IPS-20b (cell line): ENCODE measurements at regions not wholly inside any gene's neighbourhood (a gene's known extent, or its start where the extent isn't known, plus 50 kb on each side); places are given as distances from the start of the nearest gene placed in this dataset.
A peak's percentile ranks its signal among the peaks of the same experiment; 100 is the strongest.
"Not testable (repeated sequence)": the region's sequence is repeated elsewhere in the genome, so short reads cannot be mapped to it uniquely, and the experiment has no call there.

ENCODE experiments used
- H3K27ac ChIP-seq: one replicate; pipeline ENCODE4 v1.5.1; 2013; ENCODE audit warnings: low read length
- H3K27me3 ChIP-seq: 2 replicates; pipeline ENCODE4 v1.6.1; 2013; ENCODE audit warnings: mild to moderate bottlenecking, low read length, inconsistent platforms; ENCODE audit not compliant: insufficient read depth
- H3K36me3 ChIP-seq: 2 replicates; pipeline ENCODE4 v1.6.1; 2013; ENCODE audit warnings: low read depth, mild to moderate bottlenecking, inconsistent platforms, low read length, moderate library complexity; ENCODE audit not compliant: insufficient read depth
- H3K4me1 ChIP-seq: 2 replicates; pipeline ENCODE4 v1.6.1; 2013; ENCODE audit warnings: mild to moderate bottlenecking, control low read depth, inconsistent platforms, low read length, moderate library complexity; ENCODE audit not compliant: insufficient read depth
- H3K4me3 ChIP-seq: 2 replicates; pipeline ENCODE4 v1.5.1; 2013; ENCODE audit warnings: mild to moderate bottlenecking, low read length, inconsistent platforms
- H3K9ac ChIP-seq: 2 replicates; pipeline ENCODE4 v1.6.1; 2013; ENCODE audit warnings: low read depth, mild to moderate bottlenecking, inconsistent platforms, low read length, moderate library complexity
- H3K9me3 ChIP-seq: 2 replicates; pipeline ENCODE4 v1.6.1; 2013; ENCODE audit warnings: mild to moderate bottlenecking, low read depth, low read length, inconsistent platforms; ENCODE audit not compliant: insufficient read depth

GRCh38 chr12:42030588-42030987 is 114.1 kb downstream of the GXYLT1 start:
- no peak overlapping the region for H3K9ac ChIP-seq
- H3K9me3 ChIP-seq: no peaks in the 10 kb centered on the region
- H3K4me3 ChIP-seq: no peak overlapping the region
- no peaks in the 10 kb centered on the region for H3K4me1 ChIP-seq
- H3K36me3 ChIP-seq: no peaks in the 10 kb centered on the region
- H3K27ac ChIP-seq: no peak overlapping the region
- no peaks in the 10 kb centered on the region for H3K27me3 ChIP-seq

- H3K4me1 ChIP-seq: no peaks in the 10 kb centered on the region
- no peak overlapping the region for H3K4me3 ChIP-seq
- peaks cover 14% of the 10 kb centered on the region for H3K27me3 ChIP-seq
- H3K9ac ChIP-seq: no peak overlapping the region
- H3K36me3 ChIP-seq: no peaks in the 10 kb centered on the region
- H3K27ac ChIP-seq: no peak overlapping the region
- no peaks in the 10 kb centered on the region for H3K9me3 ChIP-seq
Observed at GRCh38 chr12:42027546-42027945, 117.1 kb downstream of the GXYLT1 start.

GRCh38 chr12:42024495-42024830 is 120.2 kb downstream of the GXYLT1 start:
- peaks cover 3% of the 10 kb centered on the region; the same call in 1 of the 2 replicates for H3K4me1 ChIP-seq
- H3K4me3 ChIP-seq: no peak overlapping the region
- no peak overlapping the region for H3K27ac ChIP-seq
- H3K36me3 ChIP-seq: no peaks in the 10 kb centered on the region
- no peaks in the 10 kb centered on the region for H3K9me3 ChIP-seq
- H3K9ac ChIP-seq: no peak overlapping the region
- peaks cover 14% of the 10 kb centered on the region for H3K27me3 ChIP-seq

GRCh38 chr12:42023733-42024494 is 120.8 kb downstream of the GXYLT1 start:
- Histone ChIP-seq H3K27me3 (peaks cover 14% of the 10 kb centered on the region), H3K9me3 (no peaks in the 10 kb centered on the region), H3K36me3 (no peaks in the 10 kb centered on the region), H3K9ac (no peak overlapping the region), H3K4me3 (peak overlapping the region; percentile 48; the same call in 1 of the 2 replicates), H3K27ac (no peak overlapping the region), H3K4me1 (peaks cover 3% of the 10 kb centered on the region; the same call in 1 of the 2 replicates)

- H3K36me3 ChIP-seq, H3K9me3 ChIP-seq, H3K9ac ChIP-seq, H3K4me1 ChIP-seq, H3K4me3 ChIP-seq, H3K27ac ChIP-seq: not testable (repeated sequence)
- H3K27me3 ChIP-seq: peaks cover 14% of the 10 kb centered on the region
Observed at GRCh38 chr12:42021937-42022336, 122.7 kb downstream of the GXYLT1 start.

GRCh38 chr12:42021469-42021868 is 123.2 kb downstream of the GXYLT1 start:
- H3K27me3 ChIP-seq: peaks cover 14% of the 10 kb centered on the region
- no peak overlapping the region for H3K9ac ChIP-seq
- peaks cover 3% of the 10 kb centered on the region; the same call in 1 of the 2 replicates for H3K4me1 ChIP-seq
- H3K4me3 ChIP-seq: no peak overlapping the region
- H3K27ac ChIP-seq: no peak overlapping the region
- H3K36me3 ChIP-seq: no peaks in the 10 kb centered on the region
- H3K9me3 ChIP-seq: no peaks in the 10 kb centered on the region

GRCh38 chr12:42020226-42020625 is 124.4 kb downstream of the GXYLT1 start:
- no peak overlapping the region for H3K4me3 ChIP-seq
- H3K36me3 ChIP-seq: no peaks in the 10 kb centered on the region
- H3K4me1 ChIP-seq: peaks cover 3% of the 10 kb centered on the region; the same call in 1 of the 2 replicates
- H3K27me3 ChIP-seq: peaks cover 14% of the 10 kb centered on the region
- H3K9ac ChIP-seq: no peak overlapping the region
- H3K9me3 ChIP-seq: no peaks in the 10 kb centered on the region
- H3K27ac ChIP-seq: no peak overlapping the region

- Histone ChIP-seq H3K27ac (no peak overlapping the region), H3K27me3 (peaks cover 14% of the 10 kb centered on the region), H3K9me3 (no peaks in the 10 kb centered on the region), H3K36me3 (no peaks in the 10 kb centered on the region), H3K4me1 (peaks cover 3% of the 10 kb centered on the region; the same call in 1 of the 2 replicates), H3K9ac (no peak overlapping the region), H3K4me3 (no peak overlapping the region)
Observed at GRCh38 chr12:42019746-42020145, 124.9 kb downstream of the GXYLT1 start.

- Histone ChIP-seq H3K9me3 (no peaks in the 10 kb centered on the region), H3K36me3 (no peaks in the 10 kb centered on the region), H3K4me1 (peaks cover 3% of the 10 kb centered on the region; the same call in 1 of the 2 replicates), H3K9ac (no peak overlapping the region), H3K4me3 (no peak overlapping the region), H3K27me3 (no peaks in the 10 kb centered on the region), H3K27ac (no peak overlapping the region)
Observed at GRCh38 chr12:42017051-42017450, 127.6 kb downstream of the GXYLT1 start.

GRCh38 chr12:42015051-42015461 is 129.6 kb downstream of the GXYLT1 start:
- H3K4me1 ChIP-seq: peaks cover 3% of the 10 kb centered on the region; the same call in 1 of the 2 replicates
- H3K36me3 ChIP-seq: no peaks in the 10 kb centered on the region
- no peak overlapping the region for H3K4me3 ChIP-seq
- no peaks in the 10 kb centered on the region for H3K27me3 ChIP-seq
- no peak overlapping the region for H3K27ac ChIP-seq
- H3K9me3 ChIP-seq: no peaks in the 10 kb centered on the region
- no peak overlapping the region for H3K9ac ChIP-seq

GRCh38 chr12:42012501-42012900 is 132.2 kb downstream of the GXYLT1 start:
- H3K4me3 ChIP-seq, H3K9ac ChIP-seq, H3K36me3 ChIP-seq, H3K27ac ChIP-seq, H3K4me1 ChIP-seq, H3K9me3 ChIP-seq, H3K27me3 ChIP-seq: not testable (repeated sequence)

GRCh38 chr12:42010715-42011114 is 134.0 kb downstream of the GXYLT1 start:
- Histone ChIP-seq H3K4me1 (no peaks in the 10 kb centered on the region), H3K27ac (no peak overlapping the region), H3K36me3 (no peaks in the 10 kb centered on the region), H3K27me3 (no peaks in the 10 kb centered on the region), H3K9ac (no peak overlapping the region), H3K4me3 (no peak overlapping the region), H3K9me3 (no peaks in the 10 kb centered on the region)
